ENCODE measurements at regions not wholly inside any gene's neighbourhood (a gene's known extent, or its start where the extent isn't known, plus 50 kb on each side); places are given as distances from the start of the nearest gene placed in this dataset.

- Mint-ChIP-seq H3K27ac (no peak overlapping the region), H3K9me3 (peaks cover 11% of the 10 kb centered on the region), H3K27me3 (no peaks in the 10 kb centered on the region), H3K4me3 (no peak overlapping the region), H3K4me1 (no peaks in the 10 kb centered on the region), H3K36me3 (ENCODE audit: low read depth) (no peaks in the 10 kb centered on the region)
- ChIA-PET CTCF (no interaction called here), POLR2A (no interaction called here)
- DNase-seq: no peak
Measured at GRCh38 chr2:105691947-105692390, 52.7 kb upstream of the NCK2 start.

DNA sequence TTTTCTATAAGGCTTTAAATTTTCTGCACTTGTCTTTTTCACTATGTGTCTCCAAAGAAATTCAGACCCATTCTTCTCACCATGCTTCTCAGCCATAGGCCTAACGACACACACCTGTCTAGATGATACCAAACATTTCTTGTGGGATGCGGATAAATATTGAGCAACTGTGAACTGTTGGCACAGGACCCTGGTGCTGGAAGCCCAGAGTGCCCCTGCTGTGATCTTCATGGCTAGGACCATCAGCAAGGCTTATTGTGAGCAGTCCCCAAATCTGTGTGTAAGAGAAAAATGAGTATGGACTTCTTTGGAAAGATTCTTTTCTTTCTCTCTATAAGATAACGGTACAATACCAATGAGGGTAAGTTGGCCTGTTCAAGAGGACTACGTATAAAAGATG, 54.1 kb upstream of the NCK2 start:
- Mint-ChIP-seq H3K9me3 (peaks cover 11% of the 10 kb centered on the region), H3K27me3 (no peaks in the 10 kb centered on the region), H3K4me1 (no peaks in the 10 kb centered on the region), H3K27ac (no peak overlapping the region), H3K36me3 (ENCODE audit: low read depth) (no peaks in the 10 kb centered on the region), H3K4me3 (no peak overlapping the region)
- no peak for DNase-seq
- CTCF ChIA-PET: no interaction called here
- POLR2A ChIA-PET: no interaction called here

DNA sequence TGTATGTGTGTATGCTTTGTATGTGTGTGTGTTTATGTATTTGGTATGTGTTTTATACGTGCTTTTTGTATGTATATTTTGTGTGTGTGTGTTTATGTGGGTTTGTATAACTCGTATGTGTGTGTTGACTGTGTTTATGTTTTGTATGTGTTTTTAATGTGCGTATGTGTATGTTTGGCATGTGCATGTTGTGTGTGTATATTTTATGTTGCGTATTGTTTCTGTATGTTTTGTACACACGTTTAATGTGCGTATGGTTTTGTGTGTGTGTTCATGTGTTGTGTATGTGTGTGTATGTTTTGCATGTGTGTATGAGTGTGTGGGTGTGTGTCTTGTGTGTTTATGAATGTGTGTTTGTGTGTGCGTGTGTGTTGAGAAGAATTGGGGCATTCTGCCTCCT, 55.2 kb upstream of the NCK2 start:
- Mint-ChIP-seq H3K4me1 (no peaks in the 10 kb centered on the region), H3K4me3 (no peak overlapping the region), H3K36me3 (ENCODE audit: low read depth) (no peaks in the 10 kb centered on the region), H3K27ac (no peak overlapping the region), H3K9me3 (peaks cover 8% of the 10 kb centered on the region), H3K27me3 (no peaks in the 10 kb centered on the region)
- no peak for DNase-seq
- ChIA-PET POLR2A (no interaction called here), CTCF (no interaction called here)

DNA sequence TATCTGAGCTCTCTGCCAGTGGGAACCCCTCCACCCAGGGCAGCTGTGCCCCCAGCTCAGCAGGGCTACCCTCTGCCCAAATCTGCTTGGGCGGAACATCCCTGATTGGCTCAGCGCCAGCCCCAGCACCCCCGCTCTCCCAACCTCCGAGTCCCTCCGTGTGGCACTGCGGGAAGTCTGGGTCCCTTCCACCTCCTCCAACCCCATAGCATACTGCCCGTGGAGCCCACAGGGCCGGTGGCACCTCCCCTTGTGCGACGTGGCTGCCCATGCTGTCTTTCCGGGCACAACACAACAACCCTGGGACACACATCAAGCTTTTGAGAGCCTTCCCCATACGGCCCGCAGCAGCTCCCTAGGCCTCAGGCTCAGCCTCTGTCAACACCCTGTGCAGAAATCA, 55.8 kb upstream of the NCK2 start:
- no peaks in the 10 kb centered on the region for H3K4me1 Mint-ChIP-seq
- peaks cover 3% of the 10 kb centered on the region for H3K9me3 Mint-ChIP-seq
- H3K27me3 Mint-ChIP-seq: no peaks in the 10 kb centered on the region
- no peak for DNase-seq
- POLR2A ChIA-PET: no interaction called here
- no peak overlapping the region for H3K27ac Mint-ChIP-seq
- H3K4me3 Mint-ChIP-seq: no peak overlapping the region
- CTCF ChIA-PET: interaction anchor here (0.8 kb wide), 1 partner anchor 42 kb away, joined by 3 read pairs; no protein-coding TSS in a partner anchor
- H3K36me3 Mint-ChIP-seq (ENCODE audit: low read depth): no peaks in the 10 kb centered on the region

- no peaks in the 10 kb centered on the region for H3K27me3 Mint-ChIP-seq
- H3K9me3 Mint-ChIP-seq: peaks cover 2% of the 10 kb centered on the region
- no peaks in the 10 kb centered on the region for H3K36me3 Mint-ChIP-seq (ENCODE audit: low read depth)
- ChIA-PET CTCF (no interaction called here), POLR2A (no interaction called here)
- DNase-seq: no peak
- H3K27ac Mint-ChIP-seq: no peak overlapping the region
- no peak overlapping the region for H3K4me3 Mint-ChIP-seq
- peaks cover 3% of the 10 kb centered on the region for H3K4me1 Mint-ChIP-seq
Measured at GRCh38 chr2:105686588-105686987, 58.1 kb upstream of the NCK2 start.

DNA sequence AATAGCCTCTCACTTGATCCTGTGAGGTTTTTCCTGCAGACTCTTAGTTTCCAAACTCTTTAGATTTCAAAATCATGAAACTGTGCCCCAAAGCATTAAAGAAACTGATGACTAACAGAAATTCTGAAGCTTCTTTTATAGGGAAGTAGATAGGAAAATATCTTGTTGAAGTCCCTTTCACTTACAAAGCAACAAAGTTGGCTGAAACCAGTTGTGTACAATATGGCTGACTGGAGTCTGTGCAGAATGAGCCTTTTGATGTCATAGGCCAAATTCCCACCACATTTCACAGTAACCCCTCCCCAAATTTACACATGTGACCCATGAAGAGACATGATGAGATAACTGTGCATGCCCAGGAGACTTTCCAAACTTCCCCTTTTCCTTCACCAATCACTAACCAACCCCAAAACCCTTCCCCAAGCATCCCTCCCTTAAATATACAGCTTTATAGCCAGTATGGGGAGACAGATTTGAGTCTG, 61.7 kb upstream of the NCK2 start:
- DNase-seq: no peak
- H3K36me3 Mint-ChIP-seq (ENCODE audit: low read depth): no peaks in the 10 kb centered on the region
- peaks cover 7% of the 10 kb centered on the region for H3K4me1 Mint-ChIP-seq
- H3K27ac Mint-ChIP-seq: no peak overlapping the region
- H3K27me3 Mint-ChIP-seq: no peaks in the 10 kb centered on the region
- ChIA-PET POLR2A (no interaction called here), CTCF (interaction anchor here (0.9 kb wide), 1 partner anchor 11 kb away, joined by 3 read pairs; no protein-coding TSS in a partner anchor)
- no peak overlapping the region for H3K4me3 Mint-ChIP-seq
- peaks cover 7% of the 10 kb centered on the region for H3K9me3 Mint-ChIP-seq

DNA sequence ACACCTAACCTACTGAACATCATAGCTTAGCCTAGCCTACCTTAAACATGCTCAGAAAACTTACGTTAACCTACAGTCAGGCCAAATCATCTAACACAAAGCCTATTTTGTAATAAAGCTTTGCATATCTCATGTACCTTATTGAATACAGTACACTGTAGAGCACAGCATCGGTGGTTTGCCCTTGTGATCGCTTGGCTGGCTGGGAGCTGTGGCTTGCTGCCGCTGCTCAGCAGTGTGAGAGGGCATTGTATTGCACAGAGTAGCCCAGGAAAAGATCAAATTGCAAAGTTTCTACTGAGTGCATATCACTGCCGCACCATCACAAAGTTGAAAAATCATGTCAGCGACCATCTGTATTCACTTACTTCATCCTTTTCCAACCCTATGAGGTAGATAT, 62.3 kb upstream of the NCK2 start:
- no peaks in the 10 kb centered on the region for H3K36me3 Mint-ChIP-seq (ENCODE audit: low read depth)
- no peak overlapping the region for H3K27ac Mint-ChIP-seq
- no peak overlapping the region for H3K4me3 Mint-ChIP-seq
- peaks cover 7% of the 10 kb centered on the region for H3K9me3 Mint-ChIP-seq
- ChIA-PET CTCF (interaction anchor here (0.9 kb wide), 1 partner anchor 10 kb away, joined by 3 read pairs; no protein-coding TSS in a partner anchor), POLR2A (no interaction called here)
- no peaks in the 10 kb centered on the region for H3K27me3 Mint-ChIP-seq
- H3K4me1 Mint-ChIP-seq: peaks cover 7% of the 10 kb centered on the region
- no peak for DNase-seq

DNA sequence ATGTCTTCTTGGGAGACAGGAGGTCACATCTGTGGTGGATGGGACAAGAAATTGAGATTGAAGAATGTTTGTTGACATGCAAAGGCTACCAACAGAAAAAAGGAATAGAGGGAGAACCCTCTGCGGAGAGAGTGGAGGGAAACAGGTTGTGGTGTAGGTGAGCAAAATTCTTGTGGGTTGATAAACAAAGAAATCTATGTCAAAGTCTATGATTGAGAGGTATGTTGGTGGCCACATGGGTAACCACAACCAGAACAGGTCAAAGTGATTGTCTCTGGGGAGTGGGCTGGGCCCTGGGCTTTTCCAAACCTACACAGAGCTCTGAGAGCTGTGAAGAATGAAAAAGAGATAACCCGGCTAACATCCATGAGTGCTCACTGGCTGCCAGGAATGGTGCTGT, 62.8 kb upstream of the NCK2 start:
- H3K27me3 Mint-ChIP-seq: no peaks in the 10 kb centered on the region
- CTCF ChIA-PET: no interaction called here
- no peaks in the 10 kb centered on the region for H3K36me3 Mint-ChIP-seq (ENCODE audit: low read depth)
- peaks cover 7% of the 10 kb centered on the region for H3K9me3 Mint-ChIP-seq
- no peak overlapping the region for H3K27ac Mint-ChIP-seq
- no peak overlapping the region for H3K4me3 Mint-ChIP-seq
- no peak for DNase-seq
- POLR2A ChIA-PET: no interaction called here
- peaks cover 7% of the 10 kb centered on the region for H3K4me1 Mint-ChIP-seq

GRCh38 chr2:105680357-105680756, 64.4 kb upstream of the NCK2 start:
- CTCF ChIA-PET: interaction anchor here (1.0 kb wide), 1 partner anchor 23 kb away, joined by 3 read pairs; no protein-coding TSS in a partner anchor
- no peaks in the 10 kb centered on the region for H3K36me3 Mint-ChIP-seq (ENCODE audit: low read depth)

DNA sequence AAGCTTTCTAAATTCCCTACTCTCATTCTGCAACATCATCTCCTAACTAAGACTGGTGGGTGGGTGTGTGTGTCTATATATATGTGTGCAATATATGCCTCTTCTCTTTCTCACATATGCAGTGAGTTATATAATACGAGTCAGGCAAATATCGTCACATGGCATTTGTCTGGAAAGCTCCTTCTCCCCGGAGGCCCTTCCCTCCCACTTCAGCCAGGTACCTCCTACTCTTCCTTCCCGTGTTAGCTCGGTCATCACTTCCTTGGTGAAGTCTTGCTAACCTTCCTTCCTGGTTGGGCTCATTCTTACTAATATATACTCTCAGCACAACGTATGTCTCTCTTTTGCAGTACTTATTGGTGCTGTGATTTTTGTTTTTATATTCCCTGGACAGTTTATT, 66.4 kb upstream of the NCK2 start:
- DNase-seq: no peak
- Mint-ChIP-seq H3K4me3 (no peak overlapping the region), H3K27me3 (no peaks in the 10 kb centered on the region)

More at GRCh38 chr2:105680357-105680756, 64.4 kb upstream of the NCK2 start:
- no peak for DNase-seq
- H3K27me3 Mint-ChIP-seq: no peaks in the 10 kb centered on the region
- peaks cover 7% of the 10 kb centered on the region for H3K4me1 Mint-ChIP-seq
- no peak overlapping the region for H3K27ac Mint-ChIP-seq
- H3K9me3 Mint-ChIP-seq: peaks cover 7% of the 10 kb centered on the region
- POLR2A ChIA-PET: no interaction called here
- H3K4me3 Mint-ChIP-seq: no peak overlapping the region

GRCh38 chr2:105677901-105678300, 66.8 kb upstream of the NCK2 start:
- H3K27ac Mint-ChIP-seq: no peak overlapping the region
- H3K27me3 Mint-ChIP-seq: no peaks in the 10 kb centered on the region
- H3K4me1 Mint-ChIP-seq: peaks cover 12% of the 10 kb centered on the region
- peaks cover 5% of the 10 kb centered on the region for H3K9me3 Mint-ChIP-seq
- CTCF ChIA-PET: interaction anchor here (0.5 kb wide), 1 partner anchor 547 kb away, joined by 3 read pairs; no protein-coding TSS in a partner anchor
- H3K36me3 Mint-ChIP-seq (ENCODE audit: low read depth): no peaks in the 10 kb centered on the region
- no peak overlapping the region for H3K4me3 Mint-ChIP-seq
- DNase-seq: no peak
- POLR2A ChIA-PET: no interaction called here

More for the DNA sequence above, 66.4 kb upstream of the NCK2 start:
- Mint-ChIP-seq H3K4me1 (peaks cover 12% of the 10 kb centered on the region), H3K27ac (no peak overlapping the region), H3K36me3 (ENCODE audit: low read depth) (no peaks in the 10 kb centered on the region), H3K9me3 (peaks cover 7% of the 10 kb centered on the region)
- CTCF ChIA-PET: no interaction called here
- POLR2A ChIA-PET: no interaction called here

DNA sequence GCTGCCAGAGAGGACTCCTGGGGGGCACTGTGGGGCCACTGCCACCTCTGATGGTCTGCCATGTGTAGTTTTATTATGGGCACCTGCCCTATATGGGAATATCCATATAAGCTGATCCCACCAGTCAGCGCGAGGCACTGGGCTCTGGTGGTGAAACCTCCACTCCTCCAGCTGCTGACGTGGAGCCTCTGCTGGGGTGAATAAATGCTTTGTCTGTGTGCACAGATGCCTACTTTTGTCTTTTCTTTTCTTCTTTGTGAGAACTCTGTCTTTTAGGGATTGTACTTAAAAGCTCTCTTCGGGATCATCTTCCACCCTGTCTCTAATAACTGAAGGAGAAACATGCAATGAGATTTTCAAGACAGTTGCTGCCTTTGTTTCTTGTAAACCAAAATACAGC, 68.9 kb upstream of the NCK2 start:
- Mint-ChIP-seq H3K4me3 (no peak overlapping the region), H3K9me3 (peaks cover 5% of the 10 kb centered on the region), H3K36me3 (ENCODE audit: low read depth) (no peaks in the 10 kb centered on the region), H3K4me1 (peaks cover 9% of the 10 kb centered on the region), H3K27ac (no peak overlapping the region), H3K27me3 (no peaks in the 10 kb centered on the region)
- POLR2A ChIA-PET: no interaction called here
- no peak for DNase-seq
- CTCF ChIA-PET: interaction anchor here (0.8 kb wide), 1 partner anchor 42 kb away, joined by 3 read pairs; no protein-coding TSS in a partner anchor

DNA sequence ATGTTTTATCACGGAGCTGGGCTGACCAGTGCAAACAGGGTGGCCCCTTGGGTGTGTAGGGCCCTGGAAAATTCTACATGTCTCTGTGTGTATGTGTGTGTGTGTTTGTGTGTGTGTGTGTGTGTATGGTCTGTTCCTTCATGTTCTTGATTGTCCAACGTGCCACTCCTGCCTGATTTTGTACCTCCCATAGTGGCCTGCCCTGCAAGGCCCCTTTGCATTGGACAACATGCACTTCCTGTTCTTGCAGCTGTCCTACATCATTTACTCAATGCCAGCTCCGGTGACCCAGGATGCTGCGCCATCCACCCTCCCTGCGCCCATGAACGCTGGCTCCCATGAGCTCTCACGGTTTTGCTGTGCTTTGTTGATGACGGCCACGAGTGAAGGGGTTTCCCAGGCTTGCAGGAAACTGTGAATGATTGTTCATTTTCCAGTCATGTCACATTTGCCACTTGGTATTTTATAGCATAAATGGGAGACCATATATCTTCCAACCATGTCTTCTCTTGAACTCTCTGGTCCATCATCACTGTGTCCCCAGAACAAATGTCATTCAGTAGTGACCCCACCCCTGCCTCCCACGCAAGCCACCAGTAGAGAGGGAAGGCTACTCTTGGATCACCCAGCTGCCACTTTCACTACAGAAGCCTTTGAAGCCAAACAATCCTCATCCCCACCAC, 69.7 kb upstream of the NCK2 start:
- H3K9me3 Mint-ChIP-seq: peaks cover 1% of the 10 kb centered on the region
- H3K36me3 Mint-ChIP-seq (ENCODE audit: low read depth): no peaks in the 10 kb centered on the region
- DNase-seq: no peak
- H3K4me3 Mint-ChIP-seq: no peak overlapping the region
- ChIA-PET CTCF (no interaction called here), POLR2A (no interaction called here)
- no peaks in the 10 kb centered on the region for H3K27me3 Mint-ChIP-seq
- H3K27ac Mint-ChIP-seq: peak overlapping the region; percentile 19
- H3K4me1 Mint-ChIP-seq: peaks cover 9% of the 10 kb centered on the region

GRCh38 chr2:105674401-105674800, 70.3 kb upstream of the NCK2 start:
- Mint-ChIP-seq H3K9me3 (peaks cover 3% of the 10 kb centered on the region), H3K27me3 (no peaks in the 10 kb centered on the region), H3K36me3 (ENCODE audit: low read depth) (no peaks in the 10 kb centered on the region), H3K27ac (no peak overlapping the region), H3K4me3 (no peak overlapping the region), H3K4me1 (peaks cover 9% of the 10 kb centered on the region)
- CTCF ChIA-PET: interaction anchor here (0.6 kb wide), 1 partner anchor 332 kb away, joined by 3 read pairs; no protein-coding TSS in a partner anchor
- DNase-seq: no peak
- POLR2A ChIA-PET: no interaction called here
